ENCODE measurements at regions not wholly inside any gene's neighbourhood (a gene's known extent, or its start where the extent isn't known, plus 50 kb on each side); places are given as distances from the start of the nearest gene placed in this dataset.
A peak's percentile ranks its signal among the peaks of the same experiment; 100 is the strongest.

DNA sequence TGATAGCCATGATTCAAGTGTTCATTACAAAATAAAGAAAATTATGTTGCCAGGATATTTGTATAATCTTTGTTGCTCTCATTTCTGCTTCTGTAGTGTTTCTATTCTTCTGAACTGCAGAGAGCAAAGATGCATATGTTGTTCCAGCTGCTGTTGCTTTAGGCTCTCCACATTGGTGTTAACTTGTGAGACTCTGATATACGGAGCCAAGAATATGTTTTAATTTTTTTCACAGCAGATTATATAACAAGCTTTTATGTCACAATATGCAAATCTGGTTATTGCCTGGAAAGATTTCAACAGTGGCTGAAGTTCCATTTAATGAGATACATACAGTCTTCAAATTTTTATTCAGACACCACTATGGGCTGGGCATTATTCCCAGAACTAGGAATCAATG lies 655.0 kb downstream of the GRXCR1 start:
- H3K9me3 ChIP-seq: no peaks in the 10 kb centered on the region
- H3K27ac ChIP-seq: no peak overlapping the region
- no peaks in the 10 kb centered on the region for H3K27me3 ChIP-seq
- 29 to 31% methylated on average over 1 of the region's 1 CpG for WGBS, 2 donors
- TF ChIP-seq, protein P1, sequence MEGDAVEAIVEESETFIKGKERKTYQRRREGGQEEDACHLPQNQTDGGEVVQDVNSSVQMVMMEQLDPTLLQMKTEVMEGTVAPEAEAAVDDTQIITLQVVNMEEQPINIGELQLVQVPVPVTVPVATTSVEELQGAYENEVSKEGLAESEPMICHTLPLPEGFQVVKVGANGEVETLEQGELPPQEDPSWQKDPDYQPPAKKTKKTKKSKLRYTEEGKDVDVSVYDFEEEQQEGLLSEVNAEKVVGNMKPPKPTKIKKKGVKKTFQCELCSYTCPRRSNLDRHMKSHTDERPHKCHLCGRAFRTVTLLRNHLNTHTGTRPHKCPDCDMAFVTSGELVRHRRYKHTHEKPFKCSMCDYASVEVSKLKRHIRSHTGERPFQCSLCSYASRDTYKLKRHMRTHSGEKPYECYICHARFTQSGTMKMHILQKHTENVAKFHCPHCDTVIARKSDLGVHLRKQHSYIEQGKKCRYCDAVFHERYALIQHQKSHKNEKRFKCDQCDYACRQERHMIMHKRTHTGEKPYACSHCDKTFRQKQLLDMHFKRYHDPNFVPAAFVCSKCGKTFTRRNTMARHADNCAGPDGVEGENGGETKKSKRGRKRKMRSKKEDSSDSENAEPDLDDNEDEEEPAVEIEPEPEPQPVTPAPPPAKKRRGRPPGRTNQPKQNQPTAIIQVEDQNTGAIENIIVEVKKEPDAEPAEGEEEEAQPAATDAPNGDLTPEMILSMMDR (IDR thresholded peaks at IDR 0.05): no peak
- H3K4me3 ChIP-seq: no peak overlapping the region
- no peaks in the 10 kb centered on the region for H3K36me3 ChIP-seq
- FAIRE-seq (no peak), DNase-seq (no peak), ATAC-seq (no peak)
- no peaks in the 10 kb centered on the region for H3K4me1 ChIP-seq
- intact Hi-C loops (cut with DNase I): no loop called here

DNA sequence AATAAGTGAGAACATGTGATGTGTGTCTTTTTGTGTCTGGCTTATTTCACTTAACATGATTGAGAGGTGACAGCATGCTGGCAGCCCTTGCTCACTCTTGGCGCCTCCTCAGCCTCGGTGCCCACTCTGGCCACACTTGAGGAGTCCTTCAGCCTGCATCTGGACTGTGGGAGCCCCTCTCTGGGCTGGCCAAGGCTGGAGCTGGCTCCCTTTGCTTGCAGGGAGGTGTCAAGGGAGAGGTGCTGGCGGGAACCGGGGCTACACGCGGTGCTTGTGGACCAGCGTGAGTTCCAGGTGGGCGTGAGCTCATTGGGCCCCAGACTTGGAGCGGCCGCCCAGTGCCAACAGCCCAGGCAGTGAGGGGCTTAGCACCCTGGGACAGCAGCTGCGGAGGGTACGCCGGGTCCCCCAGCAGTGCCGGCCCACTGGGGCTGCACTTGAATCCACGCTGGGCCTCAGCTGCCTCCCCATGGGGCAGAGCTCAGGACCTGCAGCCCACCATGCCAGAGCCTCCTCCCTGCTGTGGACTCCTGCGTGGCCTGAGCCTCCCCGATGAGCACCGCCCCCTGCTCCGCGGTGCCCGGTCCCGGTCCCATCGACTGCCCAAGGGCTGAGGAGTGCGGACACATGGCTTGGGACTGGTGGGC lies 658.6 kb downstream of the GRXCR1 start:
- H3K36me3 ChIP-seq: no peaks in the 10 kb centered on the region
- ATAC-seq (no peak), FAIRE-seq (no peak), DNase-seq (peak in 2 of 6 donors; percentile 16 to 65)
- no peak overlapping the region for H3K4me3 ChIP-seq
- no peaks in the 10 kb centered on the region for H3K9me3 ChIP-seq
- H3K4me1 ChIP-seq: no peaks in the 10 kb centered on the region
- 79 to 83% methylated on average over 24 of the region's 24 CpGs for WGBS, 2 donors
- H3K27me3 ChIP-seq: no peaks in the 10 kb centered on the region
- TF ChIP-seq, protein P1 (IDR thresholded peaks at IDR 0.05): no peak
- intact Hi-C loops (cut with DNase I): no loop called here
- H3K27ac ChIP-seq: no peak overlapping the region

DNA sequence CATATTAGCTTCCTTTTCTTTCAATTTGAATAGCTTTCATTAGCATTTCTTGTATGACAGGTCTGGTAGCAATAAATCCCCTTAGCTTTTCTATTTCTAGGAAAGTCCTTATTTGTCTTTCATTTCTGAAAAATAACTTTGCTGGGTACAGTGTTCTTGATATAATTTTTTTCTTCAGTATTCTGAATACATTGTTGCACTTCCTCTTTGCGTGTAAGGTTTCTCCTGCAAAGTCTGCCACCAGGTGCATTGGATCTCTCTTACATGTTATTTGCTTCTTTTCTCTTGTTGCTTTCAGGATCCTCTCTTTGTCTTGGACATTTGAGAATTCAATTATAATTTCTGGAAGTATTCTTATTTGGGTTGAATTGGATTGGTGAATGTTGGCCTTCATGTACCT lies 663.7 kb downstream of the GRXCR1 start:
- intact Hi-C loops (cut with DNase I): no loop called here
- WGBS, 2 donors: 76 to 83% methylated on average over 1 of the region's 1 CpG
- no peak for ATAC-seq

DNA sequence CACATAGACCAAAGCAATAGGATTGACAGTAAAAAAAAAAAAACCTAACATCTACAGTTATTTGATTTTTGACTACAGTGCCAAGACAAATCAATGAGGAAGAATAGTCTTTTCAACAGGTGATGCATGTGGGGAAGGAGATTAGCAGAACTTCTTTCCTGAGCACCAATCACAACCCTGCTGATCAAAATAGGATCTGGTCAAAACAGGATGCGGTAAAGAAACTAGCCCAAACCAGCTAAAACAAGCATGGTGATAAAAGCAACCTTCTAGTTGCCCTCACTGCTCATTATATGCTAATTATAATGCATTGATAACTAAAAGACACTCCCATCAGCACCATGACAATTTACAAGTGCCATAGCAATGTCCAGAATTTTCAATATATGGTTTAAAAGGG lies 667.5 kb downstream of the GRXCR1 start:
- DNase-seq: no peak
- intact Hi-C loops (cut with DNase I): no loop called here
- Histone ChIP-seq H3K4me1 (no peaks in the 10 kb centered on the region), H3K27ac (no peak overlapping the region), H3K4me3 (no peak overlapping the region), H3K36me3 (no peaks in the 10 kb centered on the region), H3K27me3 (no peaks in the 10 kb centered on the region), H3K9me3 (no peaks in the 10 kb centered on the region)
- TF ChIP-seq, protein P1 (IDR thresholded peaks at IDR 0.05): no peak
- WGBS, 2 donors: 81 to 94% methylated on average over 1 of the region's 1 CpG
- ATAC-seq: no peak
- FAIRE-seq: no peak

More for the DNA sequence above, 663.7 kb downstream of the GRXCR1 start:
- Histone ChIP-seq H3K27ac (no peak overlapping the region), H3K4me3 (no peak overlapping the region), H3K36me3 (no peaks in the 10 kb centered on the region), H3K4me1 (no peaks in the 10 kb centered on the region), H3K9me3 (no peaks in the 10 kb centered on the region), H3K27me3 (no peaks in the 10 kb centered on the region)
- TF ChIP-seq, protein P1 (IDR thresholded peaks at IDR 0.05): no peak
- DNase-seq (no peak), FAIRE-seq (no peak)

DNA sequence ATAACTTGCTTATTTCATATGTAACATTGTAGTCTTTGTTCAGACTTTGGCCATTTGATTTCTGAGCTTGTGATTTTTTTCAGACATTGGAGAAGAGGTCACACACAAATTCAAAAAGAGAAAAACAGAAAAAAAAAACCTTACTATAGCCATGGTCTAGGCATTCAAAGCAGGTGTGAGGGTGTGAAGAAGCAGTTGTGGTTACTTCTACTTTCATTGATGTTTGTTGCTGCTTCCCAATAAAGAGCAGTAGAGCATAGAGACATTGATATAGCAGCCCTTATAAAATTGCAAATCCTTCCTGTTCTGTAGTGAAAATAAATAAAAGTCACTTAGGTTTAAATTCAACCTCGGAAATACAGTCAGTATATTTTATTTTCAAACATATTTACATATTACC lies 671.6 kb downstream of the GRXCR1 start:
- intact Hi-C loops (cut with DNase I): no loop called here

More for the DNA sequence above, 671.6 kb downstream of the GRXCR1 start:
- ATAC-seq (no peak), FAIRE-seq (no peak), DNase-seq (no peak)
- TF ChIP-seq, protein P1 (IDR thresholded peaks at IDR 0.05): no peak
- Histone ChIP-seq H3K9me3 (no peaks in the 10 kb centered on the region), H3K4me1 (no peaks in the 10 kb centered on the region), H3K27ac (no peak overlapping the region), H3K36me3 (no peaks in the 10 kb centered on the region), H3K27me3 (no peaks in the 10 kb centered on the region), H3K4me3 (no peak overlapping the region)
- WGBS, 2 donors: 36 to 50% methylated on average over 1 of the region's 1 CpG

All from pancreas (tissue), 10 donors.